HCT116 (cell line): ENCODE measurements at regions not wholly inside any gene's neighbourhood (a gene's known extent, or its start where the extent isn't known, plus 50 kb on each side); places are given as distances from the start of the nearest gene placed in this dataset.

Source experiments
- ATAC-seq: fragments of 200-7000 bp; cut with Tn5 transposase; 2 replicates; pipeline ENCODE4 v1.9.1; 2020; ENCODE audit warnings: mild to moderate bottlenecking, moderate library complexity
- BruUV-seq: library from RNA; stranded (reverse); fragments of 400-500 nt; replicated peaks from 2 replicates; lab custom pipeline; 2021; lab: Mats Ljungman, UMichigan
- CTCF ChIA-PET: fragments of 300-600 bp; sonication (Branson Sonifier 250); formaldehyde crosslinking; loops from one replicate; lab custom pipeline; 2021; ENCODE audit warnings: antibody characterized with exemption; lab: Charles Lee
- POLR2A ChIA-PET: fragments of 300-600, 350-600 bp; sonication (Branson Sonifier 250); formaldehyde crosslinking; loops from one replicate; lab custom pipeline; 2021; ENCODE audit warnings: antibody characterized with exemption; lab: Charles Lee
- RAD21 ChIA-PET, 2 experiments: fragments of 300-600 bp; sonication (Branson Sonifier 250); formaldehyde crosslinking; loops; one replicate each; lab custom pipeline; 2023; ENCODE audit warnings: low total read pairs in 2 of 2; ENCODE audit not compliant: uncharacterized antibody in 2 of 2, unreplicated experiment in 2 of 2, low non-redundant PET in 1 of 2; lab: Charles Lee
- DNase-seq: peaks from one replicate; pipeline ENCODE4 v3.0.0-alpha.2; 2010; ENCODE audit warnings: low read depth, low spot score
- H2AFZ ChIP-seq: fragments of 200-600 bp; shearing (Covaris generic), sonication (generic); 2 replicates; pipeline ENCODE4 v1.6.1; 2017; ENCODE audit warnings: low read depth, mixed run types, mixed read lengths, antibody characterized with exemption, low read length; ENCODE audit not compliant: poor library complexity, severe bottlenecking
- H3K27ac ChIP-seq: 2 replicates; pipeline ENCODE4 v1.5.1; 2012; ENCODE audit warnings: low read depth, low read length
- H3K27me3 ChIP-seq: fragments of 200-600 bp; sonication (generic); 2 replicates; pipeline ENCODE4 v1.6.1; 2016; ENCODE audit warnings: mixed run types, low read length, mixed read lengths; ENCODE audit not compliant: insufficient read depth
- H3K36me3 ChIP-seq, 2 experiments: fragments of 200-500 bp in 1 of 2; fragments of 200-600 bp in 1 of 2; sonication (Bioruptor generic) in 1 of 2; sonication (generic) in 1 of 2; 2 replicates each; pipeline versions ENCODE4 v1.5.1 to v1.6.1; 2014 to 2016; ENCODE audit warnings: low read length in 2 of 2, inconsistent platforms in 1 of 2, mixed read lengths in 1 of 2, mixed run types in 1 of 2; ENCODE audit not compliant: insufficient read depth in 2 of 2, control insufficient read depth in 1 of 2
- H3K4me1 ChIP-seq, 2 experiments: fragments of 200-600 bp in 1 of 2; sonication (generic) in 1 of 2; 2 replicates each; pipeline versions ENCODE4 v1.5.1 to v1.6.1; 2012 to 2017; ENCODE audit warnings: low read length in 2 of 2, inconsistent platforms in 1 of 2, mild to moderate bottlenecking in 1 of 2, mixed read lengths in 1 of 2, mixed run types in 1 of 2, moderate library complexity in 1 of 2; ENCODE audit not compliant: insufficient read depth in 2 of 2, control insufficient read depth in 1 of 2
- H3K4me2 ChIP-seq: fragments of 200-600 bp; sonication (generic); 2 replicates; pipeline ENCODE4 v1.6.1; 2017; ENCODE audit warnings: mixed run types, low read length, mixed read lengths
- H3K4me3 ChIP-seq, 2 experiments: fragments of 200-600 bp in 1 of 2; sonication (generic) in 1 of 2; replicated peaks in 1 of 2; 2 replicates each; pipeline ENCODE4 v1.5.1; 2011 to 2016; ENCODE audit warnings: low read length in 2 of 2, control low read depth in 1 of 2, low read depth in 1 of 2, mild to moderate bottlenecking in 1 of 2, mixed read lengths in 1 of 2, mixed run types in 1 of 2
- H3K79me2 ChIP-seq: fragments of 200-600 bp; sonication (generic); 2 replicates; pipeline ENCODE4 v1.6.1; 2017; ENCODE audit warnings: mild to moderate bottlenecking, mixed run types, low read length, moderate library complexity, mixed read lengths; ENCODE audit not compliant: insufficient read depth
- H3K9ac ChIP-seq: fragments of 200-600 bp; sonication (generic); 2 replicates; pipeline ENCODE4 v1.6.1; 2016; ENCODE audit warnings: low read length, mixed read lengths
- H3K9me2 ChIP-seq: fragments of 200-600 bp; sonication (generic), shearing (Covaris generic); 2 replicates; pipeline ENCODE4 v1.6.1; 2017; ENCODE audit warnings: mixed run types, mild to moderate bottlenecking, moderate library complexity; ENCODE audit not compliant: insufficient read depth
- H3K9me3 ChIP-seq, 2 experiments: fragments of 200-500 bp in 1 of 2; fragments of 200-600 bp in 1 of 2; sonication (Bioruptor generic) in 1 of 2; sonication (generic) in 1 of 2; 2 replicates each; pipeline ENCODE4 v1.6.1; 2014 to 2017; ENCODE audit warnings: low read length in 2 of 2, mixed read lengths in 2 of 2, inconsistent platforms in 1 of 2, low read depth in 1 of 2, mild to moderate bottlenecking in 1 of 2, mixed run types in 1 of 2, moderate library complexity in 1 of 2; ENCODE audit not compliant: control insufficient read depth in 1 of 2, insufficient read depth in 1 of 2
- H4K20me1 ChIP-seq: fragments of 200-600 bp; sonication (generic), shearing (Covaris generic); 2 replicates; pipeline ENCODE4 v1.6.1; 2017; ENCODE audit warnings: mixed run types, mild to moderate bottlenecking, moderate library complexity; ENCODE audit not compliant: insufficient read depth
- ELF1 ChIP-seq: IDR thresholded peaks from 2 replicates; pipeline ENCODE4 v1.6.1; 2012; ENCODE audit warnings: low read depth, borderline replicate concordance
- SP1 ChIP-seq: IDR thresholded peaks from 2 replicates; pipeline ENCODE4 v1.6.1; 2012; ENCODE audit warnings: low read depth
- TCF7L2 ChIP-seq: IDR thresholded peaks from 2 replicates; pipeline ENCODE4 v1.7.0; 2011; ENCODE audit warnings: borderline replicate concordance, inconsistent platforms; ENCODE audit not compliant: insufficient read depth, insufficient read length; ENCODE audit errors: extremely low read depth
- ZNF274 ChIP-seq: fragments of 200-500 bp; sonication (Bioruptor generic); IDR thresholded peaks from 2 replicates; pipeline ENCODE4 v1.6.1; 2014; ENCODE audit warnings: mild to moderate bottlenecking, low read depth, low read length, inconsistent platforms
- intact Hi-C: fragments of 100-400 bp; cut with micrococcal nuclease; formaldehyde crosslinking; loops from 2 replicates; pipeline ENCODE4 v1.10.0; 2022
- TF ChIP-seq, protein P1 (sequence below), 3 experiments: fragments of 200-600 bp in 1 of 3; sonication (generic) in 1 of 3; IDR thresholded peaks in 2 of 3; conservative IDR thresholded peaks in 1 of 3; 2 replicates each; pipeline ENCODE4 v1.5.1; 2012 to 2017; ENCODE audit warnings: low read depth in 2 of 3, low read length in 2 of 3, antibody characterized with exemption in 1 of 3, borderline replicate concordance in 1 of 3, control low read depth in 1 of 3, mild to moderate bottlenecking in 1 of 3, mixed read lengths in 1 of 3, mixed run types in 1 of 3, moderate library complexity in 1 of 3; ENCODE audit not compliant: insufficient read depth in 1 of 3
- TF ChIP-seq, protein P2 (sequence below): IDR thresholded peaks from 2 replicates; pipeline ENCODE4 v1.6.1; 2012
- TF ChIP-seq, protein P3 (sequence below): IDR thresholded peaks from 2 replicates; pipeline ENCODE4 v1.6.1; 2012

DNA sequence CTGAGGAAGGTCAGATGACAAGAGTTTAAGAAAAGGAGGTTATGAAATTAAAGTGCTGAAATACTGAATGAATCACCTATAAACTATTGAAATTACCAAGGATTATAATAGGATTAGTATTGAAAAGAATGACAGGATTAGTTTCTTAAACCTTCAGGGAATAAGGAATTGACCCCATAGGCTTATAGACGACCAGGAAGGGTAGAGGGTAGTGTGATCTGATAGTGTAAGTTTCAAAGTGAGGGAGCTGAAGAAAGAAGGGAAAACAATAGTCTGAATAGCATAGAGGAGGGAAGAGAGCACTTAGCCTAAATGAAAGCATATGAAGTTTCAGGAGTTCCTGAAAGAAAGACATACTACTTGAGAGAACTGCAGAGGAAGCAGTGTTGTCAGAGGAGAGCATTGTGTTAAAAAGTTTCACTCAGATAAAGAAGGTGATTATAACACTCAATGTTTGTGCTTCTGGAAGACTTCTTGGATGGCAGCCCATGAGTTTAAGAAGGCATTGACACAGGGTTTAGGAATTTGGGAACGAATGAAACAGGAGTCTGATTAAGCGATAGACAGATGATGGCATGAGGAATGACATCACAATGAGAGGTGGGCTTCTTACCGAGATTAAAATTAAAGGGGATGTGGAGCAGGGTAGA lies 557.9 kb upstream of the GRAMD2B start (continued):
- TF ChIP-seq, protein P1, sequence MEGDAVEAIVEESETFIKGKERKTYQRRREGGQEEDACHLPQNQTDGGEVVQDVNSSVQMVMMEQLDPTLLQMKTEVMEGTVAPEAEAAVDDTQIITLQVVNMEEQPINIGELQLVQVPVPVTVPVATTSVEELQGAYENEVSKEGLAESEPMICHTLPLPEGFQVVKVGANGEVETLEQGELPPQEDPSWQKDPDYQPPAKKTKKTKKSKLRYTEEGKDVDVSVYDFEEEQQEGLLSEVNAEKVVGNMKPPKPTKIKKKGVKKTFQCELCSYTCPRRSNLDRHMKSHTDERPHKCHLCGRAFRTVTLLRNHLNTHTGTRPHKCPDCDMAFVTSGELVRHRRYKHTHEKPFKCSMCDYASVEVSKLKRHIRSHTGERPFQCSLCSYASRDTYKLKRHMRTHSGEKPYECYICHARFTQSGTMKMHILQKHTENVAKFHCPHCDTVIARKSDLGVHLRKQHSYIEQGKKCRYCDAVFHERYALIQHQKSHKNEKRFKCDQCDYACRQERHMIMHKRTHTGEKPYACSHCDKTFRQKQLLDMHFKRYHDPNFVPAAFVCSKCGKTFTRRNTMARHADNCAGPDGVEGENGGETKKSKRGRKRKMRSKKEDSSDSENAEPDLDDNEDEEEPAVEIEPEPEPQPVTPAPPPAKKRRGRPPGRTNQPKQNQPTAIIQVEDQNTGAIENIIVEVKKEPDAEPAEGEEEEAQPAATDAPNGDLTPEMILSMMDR (IDR thresholded peaks at IDR 0.05 in 2 of 3, conservative IDR thresholded peaks at IDR 0.05 in 1 of 3; ENCODE audit: borderline replicate concordance in 1 of 3, insufficient read depth in 1 of 3, low read depth in 2 of 3, low read length in 2 of 3) = no peak
- TF ChIP-seq ZNF274 (no peak), TCF7L2 (no peak), ELF1 (no peak)
- TF ChIP-seq, protein P2, sequence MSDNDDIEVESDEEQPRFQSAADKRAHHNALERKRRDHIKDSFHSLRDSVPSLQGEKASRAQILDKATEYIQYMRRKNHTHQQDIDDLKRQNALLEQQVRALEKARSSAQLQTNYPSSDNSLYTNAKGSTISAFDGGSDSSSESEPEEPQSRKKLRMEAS = no peak
- TF ChIP-seq, protein P3, sequence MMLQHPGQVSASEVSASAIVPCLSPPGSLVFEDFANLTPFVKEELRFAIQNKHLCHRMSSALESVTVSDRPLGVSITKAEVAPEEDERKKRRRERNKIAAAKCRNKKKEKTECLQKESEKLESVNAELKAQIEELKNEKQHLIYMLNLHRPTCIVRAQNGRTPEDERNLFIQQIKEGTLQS = no peak

DNA sequence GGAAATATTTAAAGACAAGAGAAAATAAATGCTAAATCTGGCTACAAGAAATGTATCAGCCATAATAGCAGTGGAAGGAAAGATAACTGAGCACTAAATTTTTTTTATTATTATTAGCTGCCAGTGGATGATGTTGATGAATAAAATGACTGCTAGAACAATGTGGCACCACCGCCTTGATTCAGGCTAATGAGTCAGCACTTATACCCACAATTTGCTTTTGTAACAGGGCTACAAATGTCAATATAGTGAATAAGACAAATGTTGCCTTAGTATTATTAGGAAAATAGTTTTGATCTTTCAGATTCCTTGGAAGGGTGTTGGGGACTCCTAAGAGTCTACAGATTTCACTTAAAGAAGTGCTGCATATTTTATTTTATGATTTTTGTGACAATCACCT lies 555.2 kb upstream of the GRAMD2B start:
- no peaks in the 10 kb centered on the region for H4K20me1 ChIP-seq
- BruUV-seq = no TSS peak
- H3K4me2 ChIP-seq = no peak overlapping the region
- no peaks in the 10 kb centered on the region for H3K27me3 ChIP-seq
- H3K79me2 ChIP-seq = no peaks in the 10 kb centered on the region
- ATAC-seq (no peak), DNase-seq (no peak)
- H3K4me1 ChIP-seq = no peaks in the 10 kb centered on the region
- ChIA-PET POLR2A (no interaction called here), RAD21 (no interaction called here), CTCF (no interaction called here)
- no peak for TF ChIP-seq SP1
- TF ChIP-seq, protein P2 = no peak
- no peak overlapping the region for H3K4me3 ChIP-seq
- no peak overlapping the region for H3K9ac ChIP-seq
- H3K27ac ChIP-seq = no peak overlapping the region
- no peaks in the 10 kb centered on the region for H3K9me2 ChIP-seq
- no peaks in the 10 kb centered on the region for H3K36me3 ChIP-seq
- no peak overlapping the region for H2AFZ ChIP-seq
- intact Hi-C loops = no loop called here
- no peaks in the 10 kb centered on the region for H3K9me3 ChIP-seq
